GM21515 (cell line): ENCODE measurements at regions not wholly inside any gene's neighbourhood (a gene's known extent, or its start where the extent isn't known, plus 50 kb on each side); places are given as distances from the start of the nearest gene placed in this dataset.

ENCODE experiments used
- ATAC-seq: cut with Tn5 transposase; IDR thresholded peaks from one replicate; pipeline ENCODE4 v1.9.1; 2021; ENCODE audit not compliant: unreplicated experiment

- ATAC-seq, result peak; percentile 47
These were observed 73.6 kb upstream of the ADAMTS16 start for GRCh38 chr5:5066276-5067186.

GRCh38 chr5:5069851-5070250, 70.3 kb upstream of the ADAMTS16 start:
- no peak for ATAC-seq

- no peak for ATAC-seq
These were observed 68.6 kb upstream of the ADAMTS16 start for GRCh38 chr5:5071554-5071953.

DNA sequence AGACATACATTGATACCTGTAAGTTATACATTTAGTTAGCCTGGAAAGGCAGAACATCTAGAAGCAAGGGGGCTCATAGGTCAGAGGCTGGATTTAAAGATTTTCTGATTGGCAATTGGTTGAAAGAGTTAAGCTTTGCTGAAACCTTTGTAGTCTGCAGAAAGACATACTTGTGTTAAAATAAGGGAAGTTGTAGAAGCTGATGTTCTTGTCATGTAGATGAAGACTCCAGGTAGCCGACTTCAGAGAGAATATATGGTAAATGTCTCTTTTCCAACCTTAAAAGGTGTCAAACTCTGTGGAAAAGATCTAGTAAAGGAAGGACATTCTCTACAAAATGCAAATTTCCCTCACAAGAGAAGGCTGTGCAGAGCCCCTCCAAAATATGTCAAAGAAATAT, 62.9 kb upstream of the ADAMTS16 start:
- no peak for ATAC-seq

- no peak for ATAC-seq
These were observed 61.9 kb upstream of the ADAMTS16 start for GRCh38 chr5:5078009-5078897.

- no peak for ATAC-seq
These were observed 60.3 kb upstream of the ADAMTS16 start for GRCh38 chr5:5079876-5080275.

DNA sequence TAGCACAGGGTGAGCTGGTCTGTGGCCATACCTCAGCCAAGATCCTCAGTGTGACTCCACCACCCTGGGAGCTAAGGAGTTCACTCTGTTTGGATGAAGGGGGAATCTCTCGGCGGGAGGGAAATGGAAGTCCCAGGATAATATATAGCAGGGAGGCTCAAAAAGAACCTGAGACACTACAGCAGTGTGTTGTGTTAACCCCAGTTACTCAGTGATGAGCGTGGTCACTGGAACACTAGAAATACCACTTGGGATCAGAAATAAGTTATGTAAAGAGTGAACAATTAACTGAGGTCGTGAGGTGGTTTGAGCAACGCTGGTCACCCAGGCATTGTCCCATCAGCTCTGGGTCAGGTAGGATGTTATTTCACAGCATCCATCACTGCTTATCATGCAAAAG, 59.3 kb upstream of the ADAMTS16 start:
- no peak for ATAC-seq

GRCh38 chr5:5085381-5085780, 54.7 kb upstream of the ADAMTS16 start:
- no peak for ATAC-seq

DNA sequence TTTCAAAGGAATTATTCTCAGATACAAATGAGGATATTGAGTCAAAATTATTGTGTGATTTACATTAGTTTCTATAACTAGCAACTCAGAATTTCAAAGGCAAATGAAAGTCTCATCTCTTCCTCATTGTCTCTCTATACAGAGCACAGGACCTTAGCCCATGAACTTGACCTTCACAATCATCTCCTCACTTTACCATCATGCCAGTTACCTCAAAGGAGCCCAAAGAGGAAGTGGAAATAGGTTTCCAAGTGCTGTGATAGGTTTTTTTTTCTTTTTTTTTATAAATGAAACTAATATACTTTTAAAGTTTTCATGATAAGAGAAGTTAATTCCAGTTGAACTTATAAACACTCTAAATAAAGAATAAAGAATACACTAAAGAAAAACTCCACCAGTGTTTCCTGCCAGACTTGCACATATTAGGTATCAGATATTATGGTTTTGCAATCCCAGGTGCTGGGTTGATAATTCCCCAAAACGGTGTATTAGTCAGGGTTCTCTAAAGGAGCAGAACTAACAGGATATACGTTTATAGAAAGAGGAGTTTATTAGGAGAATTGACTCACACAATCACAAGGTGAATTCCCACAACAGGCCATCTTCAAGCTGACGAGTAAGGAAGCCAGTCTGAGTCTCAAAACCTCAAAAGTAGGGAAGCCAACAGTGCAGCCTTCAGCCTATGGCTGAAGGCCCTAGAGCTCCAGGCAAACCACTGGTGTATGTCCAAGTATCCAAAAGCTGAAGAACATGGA, 50.1 kb upstream of the ADAMTS16 start:
- no peak for ATAC-seq
